Left lobe of liver (tissue), 2 donors: ENCODE measurements at regions not wholly inside any gene's neighbourhood (a gene's known extent, or its start where the extent isn't known, plus 50 kb on each side); places are given as distances from the start of the nearest gene placed in this dataset.
"Not testable (repeated sequence)": the region's sequence is repeated elsewhere in the genome, so short reads cannot be mapped to it uniquely, and the experiment has no call there.

Experiments used
- ATAC-seq: fragments of 200-7000 bp; cut with Tn5 transposase; one replicate; pipeline ENCODE4 v1.9.1; 2020; ENCODE audit warnings: mild to moderate bottlenecking, moderate library complexity
- DNase-seq: peaks from one replicate; pipeline ENCODE4 v3.0.0-alpha.2; 2020; ENCODE audit warnings: low spot score
- donor health status: DM: no; HTN: no; CAD: no; lungs with moderate emphysema.
- donor health status: DM: no; HTN: yes; CAD: no.

DNA sequence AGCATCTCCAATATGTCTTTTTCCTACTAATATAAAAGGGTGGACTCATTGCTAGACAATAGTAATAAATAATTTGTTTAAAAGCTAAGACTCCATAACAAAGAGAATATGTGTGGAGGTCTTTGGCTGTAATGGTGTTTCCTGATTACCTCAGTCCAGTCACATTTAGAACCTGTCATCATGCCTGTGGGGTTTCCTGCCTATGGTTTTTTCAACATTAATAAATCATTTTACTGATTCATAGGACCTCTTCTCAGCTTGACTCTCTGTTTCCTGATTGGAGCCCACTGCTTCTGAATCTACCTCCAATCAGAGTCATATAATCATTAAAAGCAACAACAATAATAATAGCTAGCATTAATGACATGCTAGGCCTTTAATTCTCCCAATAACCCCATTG, 52.4 kb upstream of the GNAI1 start:
- no peak for DNase-seq
- ATAC-seq = no peak

DNA sequence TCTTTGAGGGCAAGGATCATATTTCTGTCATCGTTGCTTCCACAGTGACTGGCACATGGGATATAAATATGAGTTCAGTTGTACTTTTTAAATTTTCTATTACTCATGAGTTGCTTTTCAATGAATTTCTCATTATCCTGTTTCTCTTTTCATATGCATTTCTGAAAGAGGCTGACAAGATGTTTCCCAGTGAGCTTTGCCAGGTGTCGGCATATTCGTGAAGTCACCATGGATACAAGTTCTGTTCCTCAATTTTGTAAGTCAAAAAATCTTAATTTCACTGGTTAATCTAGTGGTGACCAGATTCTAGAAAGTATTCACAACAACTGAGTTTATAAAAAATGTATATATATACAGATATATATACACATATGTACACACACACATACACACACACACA, 55.7 kb upstream of the GNAI1 start:
- ATAC-seq (no peak), DNase-seq (no peak)

DNA sequence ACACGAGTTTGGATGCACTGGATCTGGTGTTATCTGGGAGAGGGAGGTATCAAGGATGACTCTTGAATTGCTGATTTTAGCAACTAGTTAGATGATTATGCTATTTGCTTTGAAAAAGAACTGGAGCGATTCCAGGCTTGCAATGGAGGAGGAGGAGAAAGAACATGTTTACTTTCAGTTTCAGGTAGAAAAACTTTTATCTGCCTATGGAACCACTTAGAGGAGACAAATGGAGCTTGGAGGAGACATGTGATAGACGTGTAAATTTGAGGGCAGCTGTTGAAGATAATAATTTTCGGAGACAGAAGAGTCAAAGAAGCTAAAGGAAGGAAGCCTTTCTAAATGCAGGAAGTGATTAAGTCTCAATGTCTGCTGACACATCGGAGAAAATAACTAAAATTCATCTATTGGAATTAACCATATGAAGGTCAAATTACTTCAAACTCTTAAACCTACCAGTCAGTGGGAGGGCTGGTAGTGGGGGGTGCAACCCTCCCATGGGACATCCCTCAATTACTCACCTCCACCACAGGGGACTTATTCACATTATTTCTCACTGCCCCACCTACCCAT, 56.4 kb upstream of the GNAI1 start:
- no peak for DNase-seq
- peak; percentile 84 for ATAC-seq

DNA sequence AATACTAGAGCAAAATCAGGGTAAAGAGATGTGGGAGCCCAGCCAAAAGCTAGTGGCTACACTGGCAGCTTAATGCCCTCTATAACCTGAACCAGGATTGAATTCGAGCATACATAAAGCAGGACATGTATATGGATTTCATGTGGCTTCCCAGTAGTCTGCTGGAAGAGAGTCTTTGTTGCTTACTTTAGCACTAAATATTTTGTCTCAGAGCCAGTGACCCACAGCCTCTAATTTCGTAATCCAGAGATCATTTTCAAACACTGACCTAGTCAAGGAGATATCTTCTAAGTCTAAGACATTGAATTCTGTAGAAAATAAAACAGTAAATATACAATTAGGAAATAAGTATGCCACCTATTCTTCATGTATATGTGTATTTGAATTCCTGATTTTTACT, 64.2 kb upstream of the GNAI1 start:
- ATAC-seq (peak; percentile 23), DNase-seq (no peak)

DNA sequence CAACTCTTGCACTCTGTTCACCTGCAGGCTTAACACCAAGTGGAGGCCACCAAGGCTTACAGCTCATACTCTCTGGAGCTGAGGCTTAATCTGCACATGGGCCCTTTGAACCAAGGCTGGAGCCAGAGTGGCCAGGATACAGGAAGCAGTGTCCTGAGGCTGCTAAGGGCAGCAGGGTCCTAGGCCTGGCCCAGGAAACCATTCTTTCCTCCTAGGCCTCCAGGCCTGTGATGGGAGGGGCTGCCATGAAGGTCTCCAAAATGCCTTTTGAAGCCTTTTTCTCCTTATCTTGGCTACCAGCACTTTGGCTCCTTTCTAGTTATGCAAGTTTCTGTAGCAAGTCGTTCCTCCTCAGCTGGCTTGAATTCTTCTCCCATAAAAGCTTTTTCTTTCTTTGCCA, 68.0 kb upstream of the GNAI1 start:
- DNase-seq (no peak), ATAC-seq (no peak)

DNA sequence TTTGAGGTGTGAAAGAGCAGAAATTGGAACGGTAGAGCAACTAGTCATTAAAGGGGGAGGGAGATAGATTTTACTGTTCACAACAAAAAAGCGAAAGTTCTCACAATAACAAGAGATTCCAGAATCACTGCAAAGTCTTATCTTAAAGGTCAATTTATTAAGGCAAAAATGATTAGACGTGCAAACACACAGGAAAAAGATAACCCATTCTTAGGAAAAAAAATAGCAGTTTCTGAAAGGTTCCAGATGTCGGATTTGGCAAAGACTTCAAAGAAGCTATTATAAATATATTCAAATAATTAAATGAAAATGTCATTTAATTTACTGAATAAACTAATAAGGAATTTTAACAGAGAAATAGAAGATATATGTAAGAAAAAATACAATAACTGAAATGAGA, 70.8 kb upstream of the GNAI1 start:
- DNase-seq (no peak), ATAC-seq (no peak)

DNA sequence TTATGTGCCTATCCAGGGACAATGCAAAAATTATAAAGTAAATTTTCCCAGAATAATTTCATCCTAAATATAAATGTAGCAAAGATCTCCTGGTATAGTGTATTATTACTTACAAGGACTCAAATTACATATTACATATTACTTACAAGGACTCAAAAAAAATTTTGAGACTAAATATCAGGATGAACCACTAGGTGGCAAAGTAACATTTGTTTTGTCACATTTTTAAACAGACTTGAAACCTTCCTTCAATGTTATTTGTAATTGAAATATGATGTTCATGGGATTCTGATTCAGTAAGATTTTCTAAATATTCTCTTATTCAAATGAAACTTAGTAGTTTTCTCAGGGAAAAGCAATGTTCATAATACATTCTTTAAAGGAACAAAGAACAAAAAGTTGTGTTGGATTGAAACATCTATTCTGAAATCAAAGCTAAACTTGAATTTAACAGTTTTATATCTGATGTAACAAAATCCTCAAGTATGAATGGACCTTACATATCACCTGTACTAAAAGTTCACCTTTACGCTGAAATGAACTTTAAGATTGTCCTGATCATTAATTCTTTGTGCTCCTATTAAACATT, 74.3 kb upstream of the GNAI1 start:
- ATAC-seq = peak; percentile 63
- DNase-seq = no peak

DNA sequence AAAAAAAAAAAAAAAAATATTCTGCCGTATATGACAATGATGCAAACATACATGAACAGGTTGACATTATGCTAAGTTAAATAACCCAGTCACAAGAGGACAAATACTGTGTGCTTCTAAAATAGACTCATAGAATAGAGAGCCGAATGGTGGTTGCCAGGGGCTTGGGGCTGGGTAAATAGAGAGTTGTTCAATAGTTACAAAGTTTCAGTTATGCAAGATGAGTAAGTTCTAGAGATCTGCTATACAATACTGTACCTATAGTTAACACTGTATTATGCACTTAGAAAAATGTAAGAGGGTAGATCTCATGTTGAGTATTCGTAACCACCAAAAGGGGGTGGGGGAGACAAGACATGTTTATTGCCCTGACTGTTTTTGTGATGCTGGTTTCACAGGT, 77.1 kb upstream of the GNAI1 start:
- DNase-seq (no peak), ATAC-seq (no peak)

DNA sequence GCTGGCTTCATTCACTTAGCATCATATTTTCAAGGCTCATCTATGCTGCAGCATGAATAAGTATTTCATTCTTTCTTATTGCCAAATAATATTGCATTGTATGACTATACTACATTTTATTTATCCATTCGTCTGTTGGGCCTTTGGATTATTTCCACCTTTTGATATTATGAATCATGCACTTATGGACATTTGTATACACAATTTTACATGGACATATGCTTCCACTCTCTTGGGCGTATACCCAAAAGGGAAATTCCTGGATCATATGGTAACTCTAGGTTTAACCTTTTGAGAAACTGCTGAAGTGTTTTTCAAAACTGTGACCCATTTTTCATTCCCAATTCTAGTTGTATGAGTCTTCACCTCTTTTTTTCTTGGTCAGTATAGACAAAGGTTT, 80.3 kb upstream of the GNAI1 start:
- DNase-seq = no peak
- no peak for ATAC-seq

DNA sequence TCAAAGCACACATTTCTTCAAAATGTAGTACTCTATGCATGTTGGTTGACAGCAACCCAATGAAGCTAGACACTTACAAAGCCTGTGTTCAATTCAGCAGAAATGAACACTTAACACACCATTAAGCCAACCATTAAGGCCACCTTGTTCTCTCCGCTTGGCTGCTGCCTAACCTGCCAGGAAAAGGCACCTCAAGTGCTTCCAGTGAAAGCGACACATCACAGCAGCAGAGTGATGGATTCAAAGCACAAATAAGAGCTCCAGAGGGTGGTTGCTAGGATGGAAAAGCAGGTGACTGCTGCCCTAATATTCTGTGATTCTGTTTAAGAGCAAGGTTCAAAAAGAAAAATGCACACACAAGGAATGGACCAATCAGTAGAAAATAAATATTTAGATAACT, 81.5 kb upstream of the GNAI1 start:
- no peak for ATAC-seq
- no peak for DNase-seq

DNA sequence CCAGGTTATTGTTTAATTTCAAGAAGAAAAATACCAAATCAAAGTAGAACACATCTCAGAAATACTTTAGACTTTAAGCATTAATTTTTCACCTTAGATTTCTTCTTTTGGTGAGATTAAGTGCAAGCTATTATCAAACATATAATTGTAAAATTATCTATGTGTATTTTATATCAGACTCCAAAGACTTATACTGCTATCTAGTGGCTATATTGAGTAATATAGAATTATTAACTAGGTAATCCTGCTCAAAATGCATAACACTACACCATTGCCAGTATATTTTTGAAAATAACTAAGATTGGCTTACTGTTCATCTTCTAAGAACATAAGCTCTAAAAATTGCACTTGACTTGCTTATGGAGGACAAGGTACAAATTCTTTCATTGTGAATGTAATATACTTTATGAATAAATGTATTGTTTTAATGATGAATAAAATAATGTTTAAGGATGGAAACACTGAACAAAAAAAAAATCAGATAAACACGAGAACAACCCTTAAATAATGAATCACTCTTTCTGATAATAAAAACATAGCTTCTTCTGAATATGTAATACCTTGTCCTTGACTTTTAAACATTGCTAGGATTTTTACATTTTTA, 86.7 kb upstream of the GNAI1 start:
- no peak for ATAC-seq
- DNase-seq = no peak

DNA sequence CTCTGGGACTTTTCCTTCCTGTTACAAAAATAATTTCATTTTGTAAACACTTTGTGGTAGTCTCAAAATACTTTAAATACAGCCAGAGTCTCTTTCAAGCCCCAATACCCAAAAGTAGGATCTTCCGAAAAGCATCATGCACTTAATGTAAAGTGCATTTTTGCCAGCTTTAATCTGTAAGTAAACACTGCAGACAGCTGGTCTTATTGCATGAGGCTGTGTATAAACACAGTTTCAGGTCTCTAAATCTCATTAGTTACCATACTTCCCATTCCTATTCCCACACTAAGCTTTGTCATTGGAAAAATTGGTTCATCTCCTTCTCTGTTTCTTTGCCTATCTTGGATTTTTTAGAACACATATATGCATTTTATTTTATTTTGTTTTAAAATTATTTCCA, 87.6 kb upstream of the GNAI1 start:
- ATAC-seq (no peak), DNase-seq (no peak)

DNA sequence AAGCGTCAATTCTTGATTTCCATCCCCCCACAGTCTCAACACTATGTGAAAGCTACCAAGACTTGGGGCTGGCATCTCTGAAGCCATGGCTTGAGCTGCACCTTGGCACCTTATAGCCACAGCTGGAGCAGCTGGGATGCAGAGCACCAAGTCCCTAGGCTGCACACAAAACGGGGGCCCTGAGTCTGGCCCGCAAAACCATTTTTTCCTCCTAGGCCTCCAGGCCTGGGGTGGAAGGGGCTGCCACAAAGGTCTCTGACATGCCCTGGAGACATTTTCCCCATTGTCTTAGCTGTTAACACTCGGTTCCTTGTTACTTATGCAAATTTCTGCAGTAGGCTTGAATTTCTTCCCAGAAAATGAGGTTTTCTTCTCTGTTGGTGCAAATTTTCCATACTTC, 89.8 kb upstream of the GNAI1 start:
- no peak for ATAC-seq
- no peak for DNase-seq

DNA sequence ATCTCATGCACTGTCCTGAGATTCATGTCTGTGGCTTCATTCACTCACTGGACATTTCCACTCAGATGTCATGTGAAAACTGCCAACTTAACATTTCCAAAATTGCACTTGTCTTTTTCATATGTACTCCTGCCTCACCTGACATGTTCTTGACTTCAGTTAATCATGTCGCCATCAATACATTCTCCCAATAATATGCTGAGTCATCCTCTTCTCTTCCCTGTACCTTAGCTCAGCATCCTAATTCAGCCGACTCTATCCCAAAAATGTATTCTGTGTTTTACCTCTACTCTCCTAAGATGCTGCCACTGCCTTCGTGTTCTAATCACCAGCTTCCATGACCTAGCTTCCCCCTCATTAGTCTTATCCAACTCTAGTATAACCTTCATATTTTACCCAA, 93.9 kb upstream of the GNAI1 start:
- ATAC-seq = no peak
- DNase-seq = no peak

DNA sequence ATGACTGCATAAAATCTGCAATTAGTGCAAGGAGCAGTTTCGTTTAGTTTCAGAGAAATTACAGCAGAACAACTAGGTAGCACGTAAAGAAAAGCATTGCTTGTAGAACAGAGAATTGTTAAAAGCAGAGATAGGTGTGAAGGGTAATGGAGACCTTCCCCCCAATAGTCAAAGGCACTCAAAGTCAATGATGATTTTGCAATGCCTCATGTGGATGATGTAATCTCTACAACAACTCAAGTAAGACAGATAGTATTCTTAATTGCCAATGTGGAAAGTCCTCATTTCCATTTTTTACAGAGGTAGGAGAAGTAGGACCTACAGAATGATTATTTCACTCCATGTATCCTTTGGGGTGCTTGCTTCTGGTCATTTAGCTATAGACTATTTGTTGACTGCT, 94.3 kb upstream of the GNAI1 start:
- DNase-seq (no peak), ATAC-seq (no peak)

DNA sequence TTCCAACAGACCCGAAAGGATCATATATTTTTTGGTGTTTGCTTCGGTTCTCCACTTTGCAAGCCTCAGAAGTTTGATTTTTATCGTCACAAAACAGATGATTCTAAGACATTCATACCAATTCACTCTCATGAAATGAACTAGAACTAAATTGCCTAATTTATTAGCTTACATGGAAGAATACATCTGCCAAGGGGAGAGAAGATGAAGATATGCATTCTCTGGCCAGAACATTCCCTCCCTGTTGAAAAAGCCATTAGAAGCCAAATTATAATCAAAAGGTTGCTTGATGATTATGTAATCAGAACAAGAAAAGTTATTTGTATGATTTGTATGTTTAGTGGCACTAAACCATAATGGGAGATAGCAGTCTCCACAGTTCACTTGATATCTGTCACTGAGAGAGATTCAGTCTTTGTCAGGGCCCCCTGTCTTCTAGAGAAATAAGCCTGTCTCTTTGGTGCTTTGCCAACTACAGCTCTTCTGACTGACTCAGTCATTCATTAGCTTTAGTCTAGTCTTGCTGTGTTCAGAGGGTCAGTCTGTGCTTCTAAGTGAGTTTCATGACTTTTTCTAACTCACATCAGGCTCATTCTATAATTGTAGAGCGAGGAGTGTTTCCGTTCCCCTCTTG, 95.3 kb upstream of the GNAI1 start:
- no peak for ATAC-seq
- DNase-seq = no peak

DNA sequence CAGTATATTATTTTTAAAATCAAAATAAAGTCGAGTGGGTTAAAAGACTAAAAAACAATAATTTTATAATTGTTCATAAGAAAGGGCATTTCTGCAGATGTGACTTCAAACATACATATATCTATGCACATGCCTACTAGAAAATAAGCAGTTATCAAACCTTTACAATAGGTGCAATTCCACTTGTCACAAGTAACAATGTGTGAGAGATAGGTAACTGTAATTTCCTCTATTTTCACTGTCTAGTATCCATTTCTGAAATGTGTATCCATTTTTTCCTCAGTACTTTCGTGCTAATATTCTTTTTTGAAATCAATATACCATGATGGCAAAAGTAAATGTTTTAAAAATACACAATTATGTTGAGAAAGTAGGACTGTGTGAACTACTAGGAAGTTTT, 96.9 kb upstream of the GNAI1 start:
- ATAC-seq = no peak
- DNase-seq = no peak

DNA sequence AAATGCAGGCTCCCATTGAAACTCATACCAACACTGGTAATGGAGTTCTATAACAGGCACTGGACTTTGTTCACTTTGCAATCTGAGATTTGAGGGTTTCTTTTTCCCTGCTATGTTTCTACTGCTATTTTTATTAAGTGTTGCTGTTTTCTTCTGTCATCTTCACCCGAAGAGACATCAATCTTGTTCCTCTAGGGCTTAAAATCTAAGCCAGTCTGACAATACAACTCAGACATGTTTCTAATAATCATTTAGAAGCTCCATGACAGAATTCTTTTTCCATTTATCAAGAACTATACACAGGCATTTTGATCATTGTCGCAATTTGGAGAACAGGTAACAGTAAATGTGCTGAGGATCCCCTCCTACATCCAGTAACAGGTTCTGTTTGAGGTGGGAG, 98.5 kb upstream of the GNAI1 start:
- DNase-seq = no peak
- ATAC-seq = no peak

DNA sequence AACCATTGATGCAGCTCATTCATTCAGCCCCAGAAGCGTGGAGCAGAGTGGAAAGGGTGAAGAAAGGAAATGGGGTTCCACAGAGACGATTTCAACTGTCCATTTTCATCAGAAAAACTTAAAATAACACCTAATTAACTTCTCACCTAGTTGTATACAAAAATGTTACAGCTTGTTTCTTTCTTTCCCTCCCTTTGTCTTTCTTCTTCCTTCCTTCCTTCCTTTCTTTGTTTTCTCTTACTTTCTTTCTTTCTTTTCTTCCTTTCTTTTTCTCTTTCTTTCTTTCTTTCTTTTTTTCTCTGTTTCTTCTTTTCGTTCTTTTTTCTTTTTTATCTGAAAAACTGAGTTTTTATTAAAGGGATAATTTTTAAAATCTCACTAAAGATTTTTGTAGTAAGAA, 105.9 kb upstream of the GNAI1 start:
- ATAC-seq = no peak
- no peak for DNase-seq

DNA sequence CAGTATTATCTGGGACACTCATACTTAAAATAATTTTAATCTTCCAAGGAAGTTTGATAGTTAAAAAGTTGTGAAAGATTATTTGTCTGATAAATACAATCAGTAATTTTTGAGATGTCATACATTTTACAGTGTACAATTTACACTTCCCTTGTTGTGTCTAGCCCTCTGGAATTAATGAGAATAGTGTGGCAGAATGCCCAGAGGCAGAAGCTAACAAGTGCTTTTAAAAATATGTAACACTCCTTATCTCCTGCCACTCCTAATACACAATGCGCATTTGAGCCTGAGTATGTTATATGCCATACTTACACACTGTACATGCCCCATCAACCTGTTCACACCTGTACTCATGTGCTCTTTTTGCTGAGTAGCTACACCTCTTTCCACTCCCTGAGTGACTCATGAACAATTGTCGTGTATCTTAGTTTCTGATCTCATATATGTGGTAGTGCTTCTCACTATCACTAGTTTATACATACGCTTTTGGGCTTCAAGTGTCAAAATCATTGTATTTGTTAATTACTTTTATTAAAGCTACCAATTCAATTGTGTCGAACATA, 106.9 kb upstream of the GNAI1 start:
- DNase-seq (no peak), ATAC-seq (no peak)

DNA sequence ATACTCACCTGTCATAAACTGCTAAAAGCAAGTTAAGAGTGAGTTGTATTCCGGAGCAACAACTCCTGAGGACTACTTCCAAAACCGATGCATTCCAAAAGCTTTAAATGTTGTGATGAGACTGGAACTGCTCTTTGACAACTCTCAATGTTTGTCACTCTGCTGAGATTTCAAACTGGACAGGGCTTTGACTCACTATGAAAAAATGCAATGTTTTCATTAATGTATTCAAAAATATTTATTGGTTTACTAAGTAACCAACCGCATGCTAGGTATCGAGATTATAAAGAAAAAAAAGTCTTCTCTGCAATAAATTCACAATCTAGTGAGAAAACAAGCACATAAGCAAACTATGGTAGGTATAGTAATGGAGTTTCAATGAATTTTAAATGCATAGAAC, 107.9 kb upstream of the GNAI1 start:
- DNase-seq (no peak), ATAC-seq (no peak)

DNA sequence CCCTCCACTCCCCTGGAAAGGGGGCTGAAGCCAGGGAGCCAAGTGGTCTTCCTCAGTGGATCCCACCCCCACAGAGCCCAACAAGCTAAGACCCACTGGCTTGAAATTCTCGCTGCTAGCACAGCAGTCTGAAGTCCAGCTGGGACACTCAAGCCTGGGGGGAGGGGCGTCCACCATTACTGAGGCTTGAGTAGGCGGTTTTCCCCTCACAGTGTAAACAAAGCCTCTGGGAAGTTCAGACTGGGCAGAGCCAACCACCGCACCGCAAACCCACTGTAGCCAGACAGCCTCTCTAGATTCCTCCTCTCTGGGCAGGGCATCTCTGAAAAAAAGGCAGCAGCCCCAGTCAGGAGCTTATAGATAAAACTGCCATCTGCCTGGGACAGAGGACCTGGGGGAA, 114.4 kb upstream of the GNAI1 start:
- not testable (repeated sequence) for DNase-seq, ATAC-seq
